GM23338 (cell line): ENCODE measurements at regions not wholly inside any gene's neighbourhood (a gene's known extent, or its start where the extent isn't known, plus 50 kb on each side); places are given as distances from the start of the nearest gene placed in this dataset.

ENCODE experiments used
- ATAC-seq: fragments of 200-7000 bp; cut with Tn5 transposase; 3 replicates; pipeline ENCODE4 v1.9.1; 2020
- DNase-seq: peaks from one replicate; pipeline ENCODE4 v3.0.0-alpha.2; 2015; ENCODE audit warnings: low spot score
- H2AFZ ChIP-seq: fragments of 200-600 bp; sonication (generic); 2 replicates; pipeline ENCODE4 v1.8.0; 2016; ENCODE audit warnings: antibody characterized with exemption, mild to moderate bottlenecking, moderate library complexity
- H3F3A ChIP-seq: fragments of 200-600 bp; sonication (generic); replicated peaks from 2 replicates; pipeline ENCODE4 v1.8.0; 2017; ENCODE audit warnings: antibody characterized with exemption, mixed run types, low read depth
- H3K27ac ChIP-seq: fragments of 200-600 bp; sonication (generic); 2 replicates; pipeline ENCODE4 v1.6.1; 2016; ENCODE audit warnings: low read depth
- H3K27me3 ChIP-seq: fragments of 200-600 bp; sonication (generic); 2 replicates; pipeline ENCODE4 v1.8.0; 2016; ENCODE audit warnings: mild to moderate bottlenecking, mixed run types, moderate library complexity; ENCODE audit not compliant: insufficient read depth
- H3K36me3 ChIP-seq: fragments of 200-600 bp; sonication (generic); 2 replicates; pipeline ENCODE4 v1.8.0; 2016; ENCODE audit warnings: mild to moderate bottlenecking; ENCODE audit not compliant: insufficient read depth
- H3K4me1 ChIP-seq: fragments of 200-600 bp; sonication (generic); 2 replicates; pipeline ENCODE4 v1.8.0; 2016; ENCODE audit warnings: mild to moderate bottlenecking, moderate library complexity; ENCODE audit not compliant: insufficient read depth
- H3K4me2 ChIP-seq: fragments of 200-600 bp; sonication (generic); 2 replicates; pipeline ENCODE4 v1.7.1; 2017; ENCODE audit warnings: mixed run types
- H3K4me3 ChIP-seq: fragments of 200-600 bp; sonication (generic); 2 replicates; pipeline ENCODE4 v1.6.1; 2016; ENCODE audit warnings: mixed run types
- H3K79me2 ChIP-seq: fragments of 200-600 bp; sonication (generic); replicated peaks from 2 replicates; pipeline ENCODE4 v1.8.0; 2017; ENCODE audit warnings: mild to moderate bottlenecking; ENCODE audit not compliant: insufficient read depth
- H3K9me2 ChIP-seq: fragments of 200-600 bp; sonication (generic); 2 replicates; pipeline ENCODE4 v1.8.0; 2017; ENCODE audit not compliant: insufficient read depth
- H4K20me1 ChIP-seq: fragments of 200-600 bp; sonication (generic); replicated peaks from 2 replicates; pipeline ENCODE4 v1.8.0; 2017; ENCODE audit warnings: mild to moderate bottlenecking; ENCODE audit not compliant: insufficient read depth
- H3K27ac Mint-ChIP-seq: 2 replicates; pipeline ENCODE4 v1.8.0; 2020; ENCODE audit warnings: inconsistent platforms, mild to moderate bottlenecking, moderate library complexity, mixed read lengths
- H3K27me3 Mint-ChIP-seq: 3 replicates; pipeline ENCODE4 v1.8.0; 2022; ENCODE audit warnings: low read depth, mild to moderate bottlenecking, moderate library complexity, mixed read lengths, inconsistent platforms; ENCODE audit not compliant: insufficient read depth, poor library complexity
- H3K36me3 Mint-ChIP-seq: 3 replicates; pipeline ENCODE4 v1.8.0; 2021; ENCODE audit warnings: low read depth, mild to moderate bottlenecking, inconsistent platforms, moderate library complexity, mixed read lengths
- H3K4me1 Mint-ChIP-seq: 3 replicates; pipeline ENCODE4 v1.8.0; 2020; ENCODE audit warnings: mild to moderate bottlenecking, inconsistent platforms, mixed read lengths
- H3K4me3 Mint-ChIP-seq: 3 replicates; pipeline ENCODE4 v1.8.0; 2021; ENCODE audit warnings: moderate library complexity, mild to moderate bottlenecking, inconsistent platforms, mixed read lengths
- H3K9me3 Mint-ChIP-seq: 3 replicates; pipeline ENCODE4 v1.8.0; 2020; ENCODE audit warnings: moderate library complexity, mild to moderate bottlenecking, inconsistent platforms, mixed read lengths
- ETS1 ChIP-seq: IDR thresholded peaks from 2 replicates; pipeline ENCODE4 v1.6.1; 2016; ENCODE audit warnings: antibody characterized with exemption
- EZH2 ChIP-seq: fragments of 200-600 bp; sonication (generic); IDR thresholded peaks from one replicate; pipeline ENCODE4 v1.8.0; 2017; ENCODE audit warnings: antibody characterized with exemption, mild to moderate bottlenecking, low read depth; ENCODE audit not compliant: unreplicated experiment
- JUNB ChIP-seq: IDR thresholded peaks from one replicate; pipeline ENCODE4 v1.6.1; 2016; ENCODE audit warnings: antibody characterized with exemption; ENCODE audit not compliant: unreplicated experiment
- NANOG ChIP-seq: IDR thresholded peaks from 2 replicates; pipeline ENCODE4 v1.6.1; 2016; ENCODE audit warnings: antibody characterized with exemption, borderline replicate concordance
- POLR2AphosphoS5 ChIP-seq: IDR thresholded peaks from 2 replicates; pipeline ENCODE4 v1.6.1; 2016; ENCODE audit warnings: antibody characterized with exemption, low read depth
- REST ChIP-seq: IDR thresholded peaks from one replicate; pipeline ENCODE4 v1.6.1; 2018; ENCODE audit warnings: antibody characterized with exemption; ENCODE audit not compliant: unreplicated experiment
- STAT1 ChIP-seq: IDR thresholded peaks from one replicate; pipeline ENCODE4 v1.6.1; 2016; ENCODE audit warnings: antibody characterized with exemption; ENCODE audit not compliant: unreplicated experiment
- ZNF114 ChIP-seq: fragments of 250-450 bp; sonication (Bioruptor Pico); IDR thresholded peaks from 2 replicates; pipeline ENCODE4 v1.5.0; 2020; ENCODE audit warnings: mild to moderate bottlenecking, moderate library complexity
- ZNF462 ChIP-seq: fragments of 250-450 bp; sonication (Bioruptor Pico); IDR thresholded peaks from 2 replicates; pipeline ENCODE4 v1.5.0; 2020; ENCODE audit warnings: mild to moderate bottlenecking, moderate library complexity

- H4K20me1 ChIP-seq: no peaks in the 10 kb centered on the region
- H3K4me2 ChIP-seq: no peak overlapping the region
- Mint-ChIP-seq H3K27me3 (peaks cover 7% of the 10 kb centered on the region), H3K4me1 (peaks cover 30% of the 10 kb centered on the region), H3K27ac (no peak overlapping the region), H3K36me3 (peaks cover 4% of the 10 kb centered on the region; the same call in 2 of the 3 replicates), H3K4me3 (no peak overlapping the region), H3K9me3 (no peaks in the 10 kb centered on the region; the same call in 2 of the 3 replicates)
- DNase-seq (no peak), ATAC-seq (no peak)
- H3F3A ChIP-seq: no peaks in the 10 kb centered on the region; the same call in 1 of the 2 replicates
- no peaks in the 10 kb centered on the region for H3K79me2 ChIP-seq
- 0 out of 2 replicates have a peak overlapping the region, but pooled peaks have one; percentile 28 for H2AFZ ChIP-seq
- H3K36me3 ChIP-seq: no peaks in the 10 kb centered on the region
- no peak overlapping the region for H3K27ac ChIP-seq
- no peaks in the 10 kb centered on the region for H3K27me3 ChIP-seq
- peaks cover 23% of the 10 kb centered on the region for H3K4me1 ChIP-seq
- TF ChIP-seq STAT1 (no peak), ZNF114 (CRISPR knock-in tag) (no peak), REST (no peak), POLR2AphosphoS5 (no peak), NANOG (no peak), ETS1 (no peak), JUNB (no peak), EZH2 (no peak), ZNF462 (CRISPR knock-in tag) (no peak)
- H3K9me2 ChIP-seq: peaks cover 22% of the 10 kb centered on the region
- H3K4me3 ChIP-seq: no peak overlapping the region
These were observed 239.2 kb downstream of the NUAK1 start for GRCh38 chr12:105899589-105899988.
